ENCODE measurements at regions not wholly inside any gene's neighbourhood (a gene's known extent, or its start where the extent isn't known, plus 50 kb on each side); places are given as distances from the start of the nearest gene placed in this dataset.

- no peak for TF ChIP-seq ZNF639 (tag by site-specific recombination; IDR thresholded peaks at IDR 0.05)
- TF ChIP-seq ZNF677 (tag by site-specific recombination; IDR thresholded peaks at IDR 0.05), result no peak
- no peak for TF ChIP-seq ZNF510 (tag by site-specific recombination; IDR thresholded peaks at IDR 0.05; ENCODE audit: insufficient replicate concordance)
- no peak overlapping the region for H3K4me3 ChIP-seq (ENCODE audit: low read depth, low read length)
- no peaks in the 10 kb centered on the region for H3K9me3 ChIP-seq (ENCODE audit: control insufficient read depth, insufficient read depth, low read depth, low read length)
- no peaks in the 10 kb centered on the region for H3K36me3 ChIP-seq (ENCODE audit: control insufficient read depth in 2 of 2, insufficient read depth in 1 of 2, low read length in 2 of 2)
- no peaks in the 10 kb centered on the region for H3K4me1 ChIP-seq (ENCODE audit: control insufficient read depth, insufficient read depth, low read length)
- ChIA-PET CTCF (no interaction called here), POLR2A (no interaction called here)
- no peak overlapping the region for H3K27ac ChIP-seq (ENCODE audit: extremely low read depth, low read depth, low read length)
Observed at GRCh38 chr7:91566402-91566732, 302.1 kb downstream of the FZD1 start.

GRCh38 chr7:91567081-91568012, 303.1 kb downstream of the FZD1 start:
- CTCF ChIA-PET, result interaction anchor here (0.6 kb wide), 1 partner anchor 205 kb away, joined by 3 read pairs; no protein-coding TSS in a partner anchor
- Histone ChIP-seq H3K4me1 (ENCODE audit: control insufficient read depth, insufficient read depth, low read length) (no peaks in the 10 kb centered on the region), H3K27ac (ENCODE audit: extremely low read depth, low read depth, low read length) (no peak overlapping the region), H3K4me3 (ENCODE audit: low read depth, low read length) (no peak overlapping the region), H3K36me3 (ENCODE audit: control insufficient read depth in 2 of 2, insufficient read depth in 1 of 2, low read length in 2 of 2) (no peaks in the 10 kb centered on the region), H3K9me3 (ENCODE audit: control insufficient read depth, insufficient read depth, low read depth, low read length) (no peaks in the 10 kb centered on the region)
- TF ChIP-seq KLF10 (tag by site-specific recombination; IDR thresholded peaks at IDR 0.05), result no peak
- POLR2A ChIA-PET, result no interaction called here

- H3K36me3 ChIP-seq (ENCODE audit: control insufficient read depth in 2 of 2, insufficient read depth in 1 of 2, low read length in 2 of 2), result no peaks in the 10 kb centered on the region
- TF ChIP-seq ZNF10 (tag by site-specific recombination; IDR thresholded peaks at IDR 0.05) (peak; percentile 88), BCL11B (tag by site-specific recombination; IDR thresholded peaks at IDR 0.05; ENCODE audit: low read depth) (no peak)
- no peaks in the 10 kb centered on the region for H3K4me1 ChIP-seq (ENCODE audit: control insufficient read depth, insufficient read depth, low read length)
- H3K4me3 ChIP-seq (ENCODE audit: low read depth, low read length), result no peak overlapping the region
- no peaks in the 10 kb centered on the region for H3K9me3 ChIP-seq (ENCODE audit: control insufficient read depth, insufficient read depth, low read depth, low read length)
- ChIA-PET CTCF (no interaction called here), POLR2A (no interaction called here)
- no peak overlapping the region for H3K27ac ChIP-seq (ENCODE audit: extremely low read depth, low read depth, low read length)
Observed at GRCh38 chr7:91568138-91568537, 303.9 kb downstream of the FZD1 start.

- Histone ChIP-seq H3K27ac (ENCODE audit: extremely low read depth, low read depth, low read length) (no peak overlapping the region), H3K4me3 (ENCODE audit: low read depth, low read length) (no peak overlapping the region), H3K4me1 (ENCODE audit: control insufficient read depth, insufficient read depth, low read length) (no peaks in the 10 kb centered on the region; the same call in 1 of the 2 replicates), H3K9me3 (ENCODE audit: control insufficient read depth, insufficient read depth, low read depth, low read length) (no peaks in the 10 kb centered on the region), H3K36me3 (ENCODE audit: control insufficient read depth in 2 of 2, insufficient read depth in 1 of 2, low read length in 2 of 2) (no peaks in the 10 kb centered on the region)
- TF ChIP-seq ZNF404 (tag by site-specific recombination; IDR thresholded peaks at IDR 0.05) (no peak), ZNF514 (tag by site-specific recombination; IDR thresholded peaks at IDR 0.05) (no peak)
- ChIA-PET CTCF (interaction anchor here (0.5 to 0.7 kb wide), 2 partner anchors 124 to 505 kb away, joined by 4 read pairs; no protein-coding TSS in a partner anchor), POLR2A (no interaction called here)
Observed at GRCh38 chr7:91569728-91570457, 305.7 kb downstream of the FZD1 start.

- POLR2A ChIA-PET, result no interaction called here
- Histone ChIP-seq H3K4me3 (ENCODE audit: low read depth, low read length) (no peak overlapping the region), H3K4me1 (ENCODE audit: control insufficient read depth, insufficient read depth, low read length) (no peaks in the 10 kb centered on the region; the same call in 1 of the 2 replicates), H3K9me3 (ENCODE audit: control insufficient read depth, insufficient read depth, low read depth, low read length) (no peaks in the 10 kb centered on the region), H3K27ac (ENCODE audit: extremely low read depth, low read depth, low read length) (no peak overlapping the region), H3K36me3 (ENCODE audit: control insufficient read depth in 2 of 2, insufficient read depth in 1 of 2, low read length in 2 of 2) (no peaks in the 10 kb centered on the region)
- CTCF ChIA-PET, result interaction anchor here (0.5 to 0.7 kb wide), 3 partner anchors 125 to 506 kb away, joined by 3 to 4 read pairs (median 4); no protein-coding TSS in a partner anchor
- no peak for TF ChIP-seq PATZ1 (tag by site-specific recombination; IDR thresholded peaks at IDR 0.05)
- TF ChIP-seq ZNF449 (tag by site-specific recombination; IDR thresholded peaks at IDR 0.05), result no peak
- TF ChIP-seq GLIS1 (tag by site-specific recombination; IDR thresholded peaks at IDR 0.05), result no peak
Observed at GRCh38 chr7:91570560-91570959, 306.3 kb downstream of the FZD1 start.
